ENCODE measurements at regions not wholly inside any gene's neighbourhood (a gene's known extent, or its start where the extent isn't known, plus 50 kb on each side); places are given as distances from the start of the nearest gene placed in this dataset.

DNA sequence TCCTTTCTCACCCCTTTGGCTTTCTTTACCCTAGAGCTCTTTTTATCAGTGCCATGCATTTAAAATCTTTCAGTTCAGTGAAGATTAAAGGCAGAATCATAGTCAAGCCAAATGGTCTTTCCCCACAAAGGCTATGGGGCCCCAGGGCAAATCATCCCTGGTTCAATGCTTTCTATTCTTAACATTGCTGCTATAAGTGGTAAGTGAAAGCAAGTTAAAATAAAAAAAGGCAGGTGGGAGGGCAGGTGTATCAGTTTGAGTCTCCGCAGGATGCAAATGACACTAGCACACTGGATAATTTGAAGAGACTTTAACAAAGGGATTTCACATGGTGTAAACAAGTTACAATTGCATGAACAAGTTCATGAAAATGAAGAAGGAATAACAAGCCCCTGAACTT is 757.4 kb downstream of the SATB2 start:
- Histone ChIP-seq H3K9me3 (replicated peaks; ENCODE audit: low read length) (no peaks in the 10 kb centered on the region), H3K36me3 (ENCODE audit: insufficient read depth, low read length) (no peaks in the 10 kb centered on the region), H3K4me1 (ENCODE audit: control insufficient read depth, insufficient read depth, low read length) (no peaks in the 10 kb centered on the region), H3K27me3 (ENCODE audit: control insufficient read depth, insufficient read depth, low read length) (no peaks in the 10 kb centered on the region), H3K9ac (ENCODE audit: low read depth, low read length) (no peak overlapping the region), H3K4me2 (ENCODE audit: low read length) (no peak overlapping the region), H3K4me3 (ENCODE audit: low read length) (no peak overlapping the region)

DNA sequence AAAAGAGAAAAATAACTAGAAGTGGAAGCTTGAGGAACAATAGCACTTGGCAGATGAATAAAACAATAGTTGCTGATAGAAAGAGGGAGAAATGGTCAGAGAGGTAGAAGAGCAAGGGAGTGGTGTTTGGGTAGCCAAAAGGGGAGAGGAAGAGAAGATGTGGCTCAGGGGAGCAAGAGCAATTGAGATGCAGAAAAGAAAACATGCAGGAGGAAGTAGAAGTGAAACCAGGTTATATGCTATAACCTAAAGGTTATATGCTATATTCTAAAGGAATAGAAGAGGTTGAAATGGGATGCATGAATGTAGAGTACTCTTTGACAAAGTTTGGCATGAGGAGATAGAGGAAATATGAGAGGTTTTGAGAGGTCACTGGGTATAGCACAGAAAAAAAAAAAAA is 759.5 kb downstream of the SATB2 start:
- Histone ChIP-seq H3K9me3 (replicated peaks; ENCODE audit: low read length) (no peaks in the 10 kb centered on the region), H3K36me3 (ENCODE audit: insufficient read depth, low read length) (no peaks in the 10 kb centered on the region), H3K27me3 (ENCODE audit: control insufficient read depth, insufficient read depth, low read length) (no peaks in the 10 kb centered on the region), H3K4me1 (ENCODE audit: control insufficient read depth, insufficient read depth, low read length) (no peaks in the 10 kb centered on the region), H3K4me2 (ENCODE audit: low read length) (no peak overlapping the region), H3K9ac (ENCODE audit: low read depth, low read length) (no peak overlapping the region), H3K4me3 (ENCODE audit: low read length) (no peak overlapping the region)

DNA sequence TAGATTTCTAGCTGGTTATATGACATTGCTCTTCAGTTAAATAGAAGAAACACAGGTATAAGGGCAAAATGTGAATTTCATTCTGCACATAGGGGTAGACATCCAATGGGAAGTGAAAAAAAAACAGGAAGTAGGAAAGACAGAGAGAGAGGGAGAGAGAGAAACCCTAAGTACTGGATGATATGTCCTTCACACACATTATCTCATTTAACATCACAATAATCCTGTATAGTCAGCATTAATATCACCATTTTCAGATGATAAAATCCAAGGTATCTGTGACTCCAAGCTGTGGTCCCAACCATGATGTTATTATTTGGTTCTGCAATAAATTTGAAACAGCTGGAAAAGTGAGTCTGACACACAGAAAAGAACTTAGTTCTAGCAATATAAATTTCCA is 759.9 kb downstream of the SATB2 start:
- Histone ChIP-seq H3K4me1 (ENCODE audit: control insufficient read depth, insufficient read depth, low read length) (no peaks in the 10 kb centered on the region), H3K27me3 (ENCODE audit: control insufficient read depth, insufficient read depth, low read length) (no peaks in the 10 kb centered on the region), H3K9me3 (replicated peaks; ENCODE audit: low read length) (no peaks in the 10 kb centered on the region), H3K4me2 (ENCODE audit: low read length) (no peak overlapping the region), H3K4me3 (ENCODE audit: low read length) (no peak overlapping the region), H3K36me3 (ENCODE audit: insufficient read depth, low read length) (no peaks in the 10 kb centered on the region), H3K9ac (ENCODE audit: low read depth, low read length) (no peak overlapping the region)

DNA sequence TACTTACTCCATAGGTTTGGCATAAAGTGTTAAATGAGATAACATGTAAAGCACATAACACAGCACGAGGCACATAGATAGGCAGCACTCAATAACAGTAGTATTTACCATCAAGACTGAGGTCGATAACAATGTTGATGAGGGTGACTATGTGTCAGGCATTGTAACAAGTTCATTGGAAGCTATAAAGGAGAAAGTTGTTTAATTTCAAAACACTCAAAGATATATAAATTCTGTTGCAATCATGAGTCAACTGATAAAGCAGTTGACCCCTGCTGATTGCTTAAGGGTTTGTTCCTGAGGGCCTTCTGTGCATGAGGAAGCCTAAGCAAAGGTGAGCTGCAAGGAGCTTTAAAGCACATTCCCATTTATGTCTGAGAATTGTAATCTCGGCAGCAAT is 760.5 kb downstream of the SATB2 start:
- Histone ChIP-seq H3K27me3 (ENCODE audit: control insufficient read depth, insufficient read depth, low read length) (no peaks in the 10 kb centered on the region), H3K4me3 (ENCODE audit: low read length) (no peak overlapping the region), H3K9ac (ENCODE audit: low read depth, low read length) (no peak overlapping the region), H3K4me1 (ENCODE audit: control insufficient read depth, insufficient read depth, low read length) (no peaks in the 10 kb centered on the region), H3K36me3 (ENCODE audit: insufficient read depth, low read length) (no peaks in the 10 kb centered on the region), H3K9me3 (replicated peaks; ENCODE audit: low read length) (no peaks in the 10 kb centered on the region), H3K4me2 (ENCODE audit: low read length) (no peak overlapping the region)

DNA sequence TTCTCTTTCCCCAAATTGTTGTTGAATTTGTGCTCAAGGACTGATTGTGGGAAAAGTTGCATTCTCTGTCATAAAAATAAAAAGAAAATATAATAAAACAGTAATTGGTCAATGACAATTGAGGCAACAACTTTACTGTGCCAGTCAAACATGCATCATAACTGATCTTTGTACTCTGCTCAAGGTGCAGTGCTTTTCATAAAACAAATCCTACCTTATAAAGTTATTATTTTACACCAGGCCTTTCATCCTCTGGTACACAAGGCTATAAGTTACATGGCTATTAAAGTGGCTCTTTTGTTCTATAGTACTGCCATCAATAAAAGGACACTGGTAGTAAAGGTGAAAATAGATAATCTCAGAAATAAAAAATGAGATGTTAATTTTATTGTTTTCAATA is 761.9 kb downstream of the SATB2 start:
- Histone ChIP-seq H3K9ac (ENCODE audit: low read depth, low read length) (no peak overlapping the region), H3K9me3 (replicated peaks; ENCODE audit: low read length) (no peaks in the 10 kb centered on the region), H3K36me3 (ENCODE audit: insufficient read depth, low read length) (no peaks in the 10 kb centered on the region), H3K4me3 (ENCODE audit: low read length) (no peak overlapping the region), H3K4me2 (ENCODE audit: low read length) (no peak overlapping the region), H3K27me3 (ENCODE audit: control insufficient read depth, insufficient read depth, low read length) (no peaks in the 10 kb centered on the region), H3K4me1 (ENCODE audit: control insufficient read depth, insufficient read depth, low read length) (no peaks in the 10 kb centered on the region)

DNA sequence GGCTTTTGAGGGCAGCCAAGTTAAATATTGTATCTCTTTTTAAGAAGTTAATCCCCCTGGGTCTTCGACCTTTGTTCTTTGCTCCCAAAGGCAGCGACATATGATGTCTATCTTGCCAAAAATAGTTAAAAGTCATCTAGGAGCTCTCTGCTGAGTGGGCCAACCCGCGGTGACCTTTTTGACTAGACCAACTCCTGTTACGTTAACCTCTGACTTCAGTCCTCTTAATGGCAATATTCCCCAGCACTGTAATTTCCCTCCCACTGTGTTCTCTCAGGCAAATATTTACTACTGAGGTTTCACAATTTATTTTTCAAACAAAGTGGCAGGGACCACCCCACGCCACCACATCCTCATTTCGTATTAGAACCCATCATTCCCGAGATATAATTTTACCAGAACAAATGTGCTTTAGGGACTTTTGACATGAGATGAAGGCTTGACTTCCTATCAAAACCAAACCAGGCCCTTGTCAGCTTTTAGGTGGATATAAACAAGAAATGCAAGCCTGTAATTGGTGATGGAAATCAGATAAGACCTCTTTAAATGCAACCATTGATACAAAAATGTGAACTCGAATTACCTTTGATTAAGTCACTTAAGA is 764.7 kb downstream of the SATB2 start:
- no peak overlapping the region for H3K4me3 ChIP-seq (ENCODE audit: low read length)
- H3K27me3 ChIP-seq (ENCODE audit: control insufficient read depth, insufficient read depth, low read length), result no peaks in the 10 kb centered on the region
- H3K9ac ChIP-seq (ENCODE audit: low read depth, low read length), result no peak overlapping the region
- no peaks in the 10 kb centered on the region for H3K36me3 ChIP-seq (ENCODE audit: insufficient read depth, low read length)
- no peak overlapping the region for H3K4me2 ChIP-seq (ENCODE audit: low read length)
- no peaks in the 10 kb centered on the region for H3K9me3 ChIP-seq (replicated peaks; ENCODE audit: low read length)
- no peaks in the 10 kb centered on the region for H3K4me1 ChIP-seq (ENCODE audit: control insufficient read depth, insufficient read depth, low read length)

DNA sequence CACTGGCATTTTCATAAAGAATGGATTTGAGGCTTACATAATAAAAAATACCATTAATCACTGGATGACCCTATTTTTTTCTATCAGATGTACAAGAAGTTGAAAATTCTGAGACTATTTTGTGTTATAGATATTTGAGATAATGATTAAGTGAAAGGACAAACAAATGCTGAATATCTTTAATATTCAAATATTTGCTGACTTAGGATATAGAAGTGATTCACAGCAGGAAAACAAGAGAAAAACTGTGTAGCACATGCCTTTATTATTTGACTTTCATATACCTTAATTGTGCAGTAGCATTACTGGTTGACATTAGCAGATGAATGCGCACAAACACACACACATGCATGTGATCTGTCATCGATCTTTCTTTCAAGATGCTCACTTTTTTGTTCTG is 766.5 kb downstream of the SATB2 start:
- Histone ChIP-seq H3K27me3 (ENCODE audit: control insufficient read depth, insufficient read depth, low read length) (no peaks in the 10 kb centered on the region), H3K4me2 (ENCODE audit: low read length) (no peak overlapping the region), H3K4me1 (ENCODE audit: control insufficient read depth, insufficient read depth, low read length) (no peaks in the 10 kb centered on the region), H3K9me3 (replicated peaks; ENCODE audit: low read length) (no peaks in the 10 kb centered on the region), H3K9ac (ENCODE audit: low read depth, low read length) (no peak overlapping the region), H3K4me3 (ENCODE audit: low read length) (no peak overlapping the region), H3K36me3 (ENCODE audit: insufficient read depth, low read length) (no peaks in the 10 kb centered on the region)

DNA sequence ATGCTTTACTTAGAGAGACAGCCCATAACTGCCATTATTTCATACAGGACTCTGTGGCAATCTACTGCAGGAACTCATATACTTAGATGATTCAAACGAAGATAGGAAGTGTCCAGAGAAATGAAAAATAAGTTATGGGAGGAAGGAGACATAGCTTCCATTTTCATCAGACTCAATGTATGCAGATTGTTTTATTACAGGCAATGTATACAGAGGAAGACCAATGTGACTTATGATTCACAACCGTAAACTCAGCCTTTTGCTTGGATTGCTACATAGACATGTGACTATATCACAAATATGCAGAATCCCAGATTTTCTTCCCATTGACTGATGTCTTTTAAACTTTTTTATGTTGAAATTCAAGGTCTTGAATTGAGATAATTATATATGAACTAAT is 793.4 kb downstream of the SATB2 start:
- Histone ChIP-seq H3K27me3 (ENCODE audit: control insufficient read depth, insufficient read depth, low read length) (no peaks in the 10 kb centered on the region), H3K36me3 (ENCODE audit: insufficient read depth, low read length) (no peaks in the 10 kb centered on the region), H3K4me2 (ENCODE audit: low read length) (no peak overlapping the region), H3K4me1 (ENCODE audit: control insufficient read depth, insufficient read depth, low read length) (peaks cover 4% of the 10 kb centered on the region), H3K9me3 (replicated peaks; ENCODE audit: low read length) (no peaks in the 10 kb centered on the region), H3K4me3 (ENCODE audit: low read length) (no peak overlapping the region), H3K9ac (ENCODE audit: low read depth, low read length) (no peak overlapping the region)

DNA sequence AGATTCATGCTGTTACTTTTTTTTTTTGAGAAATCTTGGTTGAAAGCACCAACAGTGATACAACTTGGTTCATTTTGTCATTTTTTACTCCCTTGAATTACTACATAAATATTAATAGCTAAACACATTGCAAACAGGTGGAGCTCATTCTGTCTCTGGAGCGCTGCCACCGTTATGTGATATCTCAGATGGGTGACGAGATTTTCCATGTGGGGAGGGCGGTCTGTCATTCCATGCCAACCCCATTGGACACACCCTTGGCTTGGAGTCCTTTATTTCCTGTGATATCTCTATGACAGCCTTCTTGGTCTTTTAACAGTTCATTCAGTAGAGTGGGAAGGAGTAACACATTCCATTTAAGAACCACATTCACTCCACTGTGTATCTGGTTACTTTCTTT is 794.8 kb downstream of the SATB2 start:
- no peak overlapping the region for H3K4me2 ChIP-seq (ENCODE audit: low read length)
- no peaks in the 10 kb centered on the region for H3K36me3 ChIP-seq (ENCODE audit: insufficient read depth, low read length)
- no peaks in the 10 kb centered on the region for H3K9me3 ChIP-seq (replicated peaks; ENCODE audit: low read length)
- no peaks in the 10 kb centered on the region for H3K27me3 ChIP-seq (ENCODE audit: control insufficient read depth, insufficient read depth, low read length)
- peaks cover 4% of the 10 kb centered on the region for H3K4me1 ChIP-seq (ENCODE audit: control insufficient read depth, insufficient read depth, low read length)
- no peak overlapping the region for H3K4me3 ChIP-seq (ENCODE audit: low read length)
- no peak overlapping the region for H3K9ac ChIP-seq (ENCODE audit: low read depth, low read length)

DNA sequence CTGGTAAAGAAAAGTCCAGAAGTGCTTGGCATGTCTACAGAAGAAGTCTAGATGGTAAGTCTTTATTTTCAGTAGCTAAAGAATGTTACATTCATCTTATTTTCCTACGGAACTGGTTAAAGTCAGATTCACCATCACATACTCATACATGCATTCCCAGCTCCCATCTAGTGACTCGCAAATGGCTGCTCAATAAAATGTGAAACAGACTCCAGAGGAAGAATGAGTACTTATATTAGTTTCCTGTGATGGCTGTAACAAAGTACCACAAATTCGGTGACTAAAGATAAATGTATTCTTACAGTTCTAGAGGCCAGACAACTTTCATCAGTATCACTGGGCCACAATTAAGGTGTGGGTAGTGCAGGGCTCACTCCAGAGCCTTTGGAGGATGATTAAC is 797.2 kb downstream of the SATB2 start:
- H3K4me2 ChIP-seq (ENCODE audit: low read length), result no peak overlapping the region
- H3K27me3 ChIP-seq (ENCODE audit: control insufficient read depth, insufficient read depth, low read length), result no peaks in the 10 kb centered on the region
- peaks cover 4% of the 10 kb centered on the region for H3K4me1 ChIP-seq (ENCODE audit: control insufficient read depth, insufficient read depth, low read length)
- no peak overlapping the region for H3K4me3 ChIP-seq (ENCODE audit: low read length)
- H3K9ac ChIP-seq (ENCODE audit: low read depth, low read length), result no peak overlapping the region
- no peaks in the 10 kb centered on the region for H3K9me3 ChIP-seq (replicated peaks; ENCODE audit: low read length)
- H3K36me3 ChIP-seq (ENCODE audit: insufficient read depth, low read length), result no peaks in the 10 kb centered on the region

DNA sequence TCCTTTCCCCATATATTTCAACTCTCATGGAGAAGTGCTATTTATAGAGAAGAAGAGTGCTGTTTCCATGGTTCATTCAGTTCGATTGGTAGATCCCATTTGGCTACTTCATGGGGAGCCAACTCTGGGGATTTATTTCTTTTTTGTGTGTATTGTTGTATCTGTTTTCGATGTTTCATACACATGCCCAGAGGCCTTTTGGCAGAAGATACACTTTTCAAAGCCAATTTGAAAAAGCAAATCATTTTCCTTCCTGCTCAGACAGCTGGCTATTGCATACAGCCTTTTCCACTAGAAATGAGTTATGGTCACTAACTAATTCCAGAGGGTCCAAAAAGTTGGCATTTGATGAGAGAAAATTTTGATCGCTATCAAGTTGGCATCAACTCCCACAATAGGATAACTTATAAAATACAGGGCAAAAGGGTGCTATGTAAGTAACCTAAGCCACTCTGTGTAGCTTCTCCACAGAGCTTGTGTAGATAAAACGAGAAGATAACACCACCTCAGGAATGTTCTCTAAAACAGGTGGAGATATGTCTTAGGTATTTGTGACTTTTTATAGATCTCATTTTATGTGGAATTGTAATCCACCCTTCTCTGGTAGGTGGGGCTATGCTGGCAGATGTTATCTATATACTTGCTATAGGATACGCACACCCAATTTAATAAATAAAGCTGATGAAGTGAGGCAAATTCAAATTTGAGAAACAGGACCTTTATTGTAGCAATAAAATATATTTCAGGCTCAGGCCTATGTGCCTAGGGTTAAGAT is 798.5 kb downstream of the SATB2 start:
- no peak overlapping the region for H3K4me3 ChIP-seq (ENCODE audit: low read length)
- no peak overlapping the region for H3K4me2 ChIP-seq (ENCODE audit: low read length)
- H3K9me3 ChIP-seq (replicated peaks; ENCODE audit: low read length), result no peaks in the 10 kb centered on the region
- H3K36me3 ChIP-seq (ENCODE audit: insufficient read depth, low read length), result no peaks in the 10 kb centered on the region
- no peaks in the 10 kb centered on the region for H3K27me3 ChIP-seq (ENCODE audit: control insufficient read depth, insufficient read depth, low read length)
- no peak overlapping the region for H3K9ac ChIP-seq (ENCODE audit: low read depth, low read length)
- H3K4me1 ChIP-seq (ENCODE audit: control insufficient read depth, insufficient read depth, low read length), result peaks cover 4% of the 10 kb centered on the region

DNA sequence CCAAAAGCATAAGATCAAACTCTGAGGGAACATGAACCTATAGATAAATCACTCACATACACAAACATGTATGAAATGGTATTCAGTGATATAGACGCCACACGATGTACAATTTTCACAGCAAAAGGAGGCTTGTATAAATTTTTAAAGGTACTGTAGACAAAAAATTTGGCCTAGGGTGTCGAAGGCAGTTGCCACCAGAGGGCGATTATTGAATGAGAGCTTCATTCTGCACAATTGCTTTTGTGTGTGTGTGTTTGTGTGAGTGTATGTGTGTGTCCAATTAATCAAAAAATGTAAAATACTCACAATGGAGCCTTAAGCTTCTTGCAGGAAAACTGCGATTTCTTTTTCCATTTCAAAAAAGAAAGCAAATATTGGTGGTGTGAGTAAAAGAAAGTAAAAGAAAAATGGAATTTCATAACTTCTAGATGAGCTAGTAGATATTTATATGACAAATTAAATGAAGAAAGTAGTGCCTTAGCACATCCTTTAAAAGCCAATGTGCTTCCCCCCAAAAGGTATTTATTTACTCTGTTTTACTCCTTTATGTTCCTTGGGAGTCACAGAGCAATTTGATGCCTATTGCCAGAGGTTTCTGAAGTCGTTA is 800.1 kb downstream of the SATB2 start:
- H3K9me3 ChIP-seq (replicated peaks; ENCODE audit: low read length), result no peaks in the 10 kb centered on the region
- H3K9ac ChIP-seq (ENCODE audit: low read depth, low read length), result no peak overlapping the region

More for the DNA sequence above, 800.1 kb downstream of the SATB2 start:
- no peak overlapping the region for H3K4me2 ChIP-seq (ENCODE audit: low read length)
- H3K36me3 ChIP-seq (ENCODE audit: insufficient read depth, low read length), result no peaks in the 10 kb centered on the region
- H3K4me1 ChIP-seq (ENCODE audit: control insufficient read depth, insufficient read depth, low read length), result peaks cover 4% of the 10 kb centered on the region
- no peak overlapping the region for H3K4me3 ChIP-seq (ENCODE audit: low read length)
- H3K27me3 ChIP-seq (ENCODE audit: control insufficient read depth, insufficient read depth, low read length), result no peaks in the 10 kb centered on the region

Measured in skeletal muscle satellite cell (primary cell).